ENCODE measurements at regions not wholly inside any gene's neighbourhood (a gene's known extent, or its start where the extent isn't known, plus 50 kb on each side); places are given as distances from the start of the nearest gene placed in this dataset.

- TF ChIP-seq CTCF (IDR thresholded peaks at IDR 0.05) (no peak), POLR2A (IDR thresholded peaks at IDR 0.05) (no peak)
These were observed 581.1 kb upstream of the AUTS2 start for GRCh38 chr7:69017208-69017607.
